Suprapubic skin (tissue), 4 donors: ENCODE measurements at regions not wholly inside any gene's neighbourhood (a gene's known extent, or its start where the extent isn't known, plus 50 kb on each side); places are given as distances from the start of the nearest gene placed in this dataset.
A peak's percentile ranks its signal among the peaks of the same experiment; 100 is the strongest.

ENCODE experiments used
- DNase-seq, 2 donors: peaks; one replicate each; pipeline ENCODE4 v3.0.0-alpha.2; 2019; ENCODE audit warnings: low spot score in 2 of 2
- H3K27ac ChIP-seq: fragments of 200-600 bp; sonication (generic); one replicate; pipeline ENCODE4 v1.5.1; 2019
- H3K27me3 ChIP-seq: fragments of 200-600 bp; sonication (generic); one replicate; pipeline ENCODE4 v1.5.1; 2019
- H3K36me3 ChIP-seq: fragments of 200-600 bp; sonication (generic); one replicate; pipeline ENCODE4 v1.5.1; 2019
- H3K4me1 ChIP-seq: fragments of 200-600 bp; sonication (generic); one replicate; pipeline ENCODE4 v1.5.1; 2019
- H3K4me3 ChIP-seq: fragments of 200-600 bp; sonication (generic); one replicate; pipeline ENCODE4 v1.5.1; 2019; ENCODE audit warnings: mild to moderate bottlenecking
- H3K9me3 ChIP-seq: fragments of 200-600 bp; sonication (generic); one replicate; pipeline ENCODE4 v1.5.1; 2019
- CTCF ChIP-seq, 2 donors: fragments of 200-600 bp in 1 of 2; fragments of 450-650 bp in 1 of 2; sonication (generic) in 1 of 2; IDR thresholded peaks; one replicate each; pipeline ENCODE4 v1.5.1; 2016 to 2019; ENCODE audit warnings: antibody characterized with exemption in 2 of 2, mild to moderate bottlenecking in 1 of 2, moderate library complexity in 1 of 2
- EP300 ChIP-seq: sonication (generic); formaldehyde crosslinking; IDR thresholded peaks from one replicate; pipeline ENCODE4 v1.6.1; 2017; ENCODE audit warnings: antibody characterized with exemption
- POLR2A ChIP-seq, 2 donors: fragments of 450-650 bp; IDR thresholded peaks; one replicate each; pipeline ENCODE4 v1.6.1; 2017; ENCODE audit warnings: antibody characterized with exemption in 2 of 2, mild to moderate bottlenecking in 2 of 2, moderate library complexity in 2 of 2
- POLR2AphosphoS5 ChIP-seq, 3 donors: sonication (generic); formaldehyde crosslinking; IDR thresholded peaks; one replicate each; pipeline ENCODE4 v1.6.1; 2017; ENCODE audit warnings: antibody characterized with exemption in 3 of 3
- WGBS: methylation state at CpG from one replicate; pipeline ENCODE4 v1.1.5; 2018; 5-methylcytosine and 5-hydroxymethylcytosine counted together

DNA sequence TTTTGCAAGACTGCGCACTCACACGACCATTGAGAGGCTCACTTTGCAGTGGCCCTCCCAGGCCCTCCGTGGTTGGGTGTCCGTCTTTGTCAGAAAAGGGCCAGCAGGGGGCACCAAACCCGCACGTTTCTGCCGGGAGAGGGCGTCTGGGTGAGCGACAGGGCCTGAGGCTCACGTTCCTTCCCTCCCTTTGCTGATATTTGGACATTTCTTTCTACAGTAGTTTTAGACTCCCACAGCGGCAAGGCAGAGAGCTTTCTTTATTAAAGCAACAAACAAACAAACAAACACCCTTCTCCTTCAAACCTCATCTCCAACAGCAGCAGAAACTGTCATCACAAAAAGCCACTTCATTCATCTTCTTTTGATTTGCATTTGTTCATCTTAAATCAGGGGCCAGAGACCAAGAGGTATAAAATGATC lies 79.2 kb upstream of the WDR26 start:
- Histone ChIP-seq H3K4me3 (no peak overlapping the region), H3K36me3 (no peaks in the 10 kb centered on the region), H3K4me1 (peaks cover 33% of the 10 kb centered on the region), H3K27me3 (no peaks in the 10 kb centered on the region), H3K9me3 (no peaks in the 10 kb centered on the region), H3K27ac (no peak overlapping the region)
- WGBS, result 1% methylated on average over 11 of the region's 11 CpGs
- TF ChIP-seq CTCF (IDR thresholded peaks at IDR 0.05), result peak; percentile 77 to 84
- TF ChIP-seq EP300, result no peak
- DNase-seq, result peak; percentile 91 to 92

- TF ChIP-seq POLR2A (IDR thresholded peaks at IDR 0.05), result no peak
- TF ChIP-seq EP300, result no peak
- TF ChIP-seq CTCF (IDR thresholded peaks at IDR 0.05), result no peak
- TF ChIP-seq POLR2AphosphoS5 (IDR thresholded peaks at IDR 0.05), result no peak
- 87% methylated on average over 8 of the region's 8 CpGs for WGBS
- no peaks in the 10 kb centered on the region for H3K27me3 ChIP-seq
Measured at GRCh38 chr1:224517171-224517570, 82.6 kb upstream of the WDR26 start.

GRCh38 chr1:224518528-224518927 lies 83.9 kb upstream of the WDR26 start:
- no peaks in the 10 kb centered on the region for H3K9me3 ChIP-seq
- no peaks in the 10 kb centered on the region for H3K27me3 ChIP-seq
- peaks cover 14% of the 10 kb centered on the region for H3K4me1 ChIP-seq
- DNase-seq, result no peak
- TF ChIP-seq EP300 (no peak), POLR2AphosphoS5 (IDR thresholded peaks at IDR 0.05) (no peak), CTCF (IDR thresholded peaks at IDR 0.05) (no peak), POLR2A (IDR thresholded peaks at IDR 0.05) (no peak)
- H3K36me3 ChIP-seq, result no peaks in the 10 kb centered on the region
- H3K4me3 ChIP-seq, result no peak overlapping the region
- WGBS, result 83% methylated on average over 4 of the region's 4 CpGs
- H3K27ac ChIP-seq, result no peak overlapping the region

More at GRCh38 chr1:224517171-224517570, 82.6 kb upstream of the WDR26 start:
- Histone ChIP-seq H3K4me3 (no peak overlapping the region), H3K27ac (no peak overlapping the region), H3K4me1 (peaks cover 14% of the 10 kb centered on the region), H3K9me3 (no peaks in the 10 kb centered on the region), H3K36me3 (no peaks in the 10 kb centered on the region)
- DNase-seq, result no peak

- TF ChIP-seq CTCF (IDR thresholded peaks at IDR 0.05) (no peak), EP300 (no peak), POLR2AphosphoS5 (IDR thresholded peaks at IDR 0.05) (no peak), POLR2A (IDR thresholded peaks at IDR 0.05) (no peak)
- no peaks in the 10 kb centered on the region for H3K27me3 ChIP-seq
- DNase-seq, result no peak
- H3K4me1 ChIP-seq, result peaks cover 9% of the 10 kb centered on the region
- no peaks in the 10 kb centered on the region for H3K36me3 ChIP-seq
- no peaks in the 10 kb centered on the region for H3K9me3 ChIP-seq
- no peak overlapping the region for H3K4me3 ChIP-seq
- H3K27ac ChIP-seq, result no peak overlapping the region
Measured at GRCh38 chr1:224519874-224520273, 85.3 kb upstream of the WDR26 start.

DNA sequence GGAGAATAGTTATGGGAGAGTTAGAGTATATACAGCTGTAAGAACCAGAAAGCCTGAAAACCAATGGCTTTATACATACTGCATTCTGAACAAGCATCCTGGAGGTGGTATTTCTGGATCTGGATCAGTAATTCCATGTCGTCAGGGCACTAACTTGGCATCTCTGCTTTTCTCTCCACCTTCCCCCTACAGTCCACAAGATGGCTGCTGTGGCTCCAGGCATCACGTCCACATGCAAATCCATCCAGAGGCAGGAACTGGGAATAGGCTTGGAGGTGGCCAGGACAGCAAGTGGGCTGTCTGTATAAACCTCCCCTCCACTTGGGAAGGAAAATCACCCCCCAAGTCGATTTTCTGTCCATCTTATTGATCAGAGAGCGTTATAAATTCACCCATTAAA lies 86.2 kb upstream of the WDR26 start:
- Histone ChIP-seq H3K4me3 (no peak overlapping the region), H3K27ac (no peak overlapping the region), H3K4me1 (peaks cover 9% of the 10 kb centered on the region), H3K9me3 (no peaks in the 10 kb centered on the region), H3K36me3 (no peaks in the 10 kb centered on the region), H3K27me3 (no peaks in the 10 kb centered on the region)
- no peak for DNase-seq
- WGBS, result 93% methylated on average over 4 of the region's 4 CpGs
- TF ChIP-seq POLR2AphosphoS5 (IDR thresholded peaks at IDR 0.05) (no peak), EP300 (no peak), POLR2A (IDR thresholded peaks at IDR 0.05) (no peak), CTCF (IDR thresholded peaks at IDR 0.05) (no peak)
